ENCODE measurements at regions not wholly inside any gene's neighbourhood (a gene's known extent, or its start where the extent isn't known, plus 50 kb on each side); places are given as distances from the start of the nearest gene placed in this dataset.

- Histone ChIP-seq H3K4me3 (IDR thresholded peaks at IDR 0.05; ENCODE audit: insufficient read depth, low read depth, low read length) (no peak overlapping the region), H3K9ac (no peak overlapping the region), H2AFZ (ENCODE audit: low read depth) (no peak overlapping the region), H3K4me1 (ENCODE audit: low read depth, poor library complexity, severe bottlenecking) (no peaks in the 10 kb centered on the region), H3K4me2 (no peak overlapping the region), H4K20me1 (ENCODE audit: insufficient read depth) (no peaks in the 10 kb centered on the region), H3K27me3 (ENCODE audit: insufficient read depth, low read depth) (peaks cover 10% of the 10 kb centered on the region; the same call in 1 of the 2 replicates), H3K36me3 (ENCODE audit: insufficient read depth) (no peaks in the 10 kb centered on the region), H3K79me2 (ENCODE audit: insufficient read depth, low read depth) (no peaks in the 10 kb centered on the region), H3K27ac (no peak overlapping the region)
- no peak for TF ChIP-seq CTCF (conservative IDR thresholded peaks at IDR 0.05; ENCODE audit: low read depth, low read length)
These were observed 407.0 kb downstream of the PTPRU start for GRCh38 chr1:29643281-29643680.

GRCh38 chr1:29642519-29642918 is 406.2 kb downstream of the PTPRU start:
- Histone ChIP-seq H3K27me3 (ENCODE audit: insufficient read depth, low read depth) (peaks cover 10% of the 10 kb centered on the region; the same call in 1 of the 2 replicates), H3K27ac (no peak overlapping the region), H4K20me1 (ENCODE audit: insufficient read depth) (no peaks in the 10 kb centered on the region), H3K79me2 (ENCODE audit: insufficient read depth, low read depth) (no peaks in the 10 kb centered on the region), H3K9ac (no peak overlapping the region), H2AFZ (ENCODE audit: low read depth) (no peak overlapping the region), H3K4me3 (IDR thresholded peaks at IDR 0.05; ENCODE audit: insufficient read depth, low read depth, low read length) (no peak overlapping the region), H3K36me3 (ENCODE audit: insufficient read depth) (no peaks in the 10 kb centered on the region), H3K4me1 (ENCODE audit: low read depth, poor library complexity, severe bottlenecking) (no peaks in the 10 kb centered on the region), H3K4me2 (no peak overlapping the region)
- TF ChIP-seq CTCF (conservative IDR thresholded peaks at IDR 0.05; ENCODE audit: low read depth, low read length): no peak

GRCh38 chr1:29641921-29642320 is 405.6 kb downstream of the PTPRU start:
- Histone ChIP-seq H3K36me3 (ENCODE audit: insufficient read depth) (no peaks in the 10 kb centered on the region), H3K27me3 (ENCODE audit: insufficient read depth, low read depth) (peaks cover 8% of the 10 kb centered on the region; the same call in 1 of the 2 replicates), H3K4me2 (no peak overlapping the region), H3K4me1 (ENCODE audit: low read depth, poor library complexity, severe bottlenecking) (no peaks in the 10 kb centered on the region), H3K27ac (no peak overlapping the region), H3K79me2 (ENCODE audit: insufficient read depth, low read depth) (no peaks in the 10 kb centered on the region), H3K9ac (no peak overlapping the region), H3K4me3 (IDR thresholded peaks at IDR 0.05; ENCODE audit: insufficient read depth, low read depth, low read length) (no peak overlapping the region), H4K20me1 (ENCODE audit: insufficient read depth) (no peaks in the 10 kb centered on the region), H2AFZ (ENCODE audit: low read depth) (no peak overlapping the region)
- no peak for TF ChIP-seq CTCF (conservative IDR thresholded peaks at IDR 0.05; ENCODE audit: low read depth, low read length)

GRCh38 chr1:29640428-29640785 is 404.1 kb downstream of the PTPRU start:
- Histone ChIP-seq H3K4me2 (no peak overlapping the region), H3K4me1 (ENCODE audit: low read depth, poor library complexity, severe bottlenecking) (no peaks in the 10 kb centered on the region), H4K20me1 (ENCODE audit: insufficient read depth) (no peaks in the 10 kb centered on the region), H3K27ac (no peak overlapping the region), H2AFZ (ENCODE audit: low read depth) (no peak overlapping the region), H3K79me2 (ENCODE audit: insufficient read depth, low read depth) (no peaks in the 10 kb centered on the region), H3K4me3 (IDR thresholded peaks at IDR 0.05; ENCODE audit: insufficient read depth, low read depth, low read length) (no peak overlapping the region), H3K9ac (no peak overlapping the region), H3K27me3 (ENCODE audit: insufficient read depth, low read depth) (peaks cover 5% of the 10 kb centered on the region; the same call in 1 of the 2 replicates), H3K36me3 (ENCODE audit: insufficient read depth) (no peaks in the 10 kb centered on the region)
- no peak for TF ChIP-seq CTCF (conservative IDR thresholded peaks at IDR 0.05; ENCODE audit: low read depth, low read length)

Data from KMS-11 (cell line).